Limb (tissue), 2 donors: ENCODE measurements at regions not wholly inside any gene's neighbourhood (a gene's known extent, or its start where the extent isn't known, plus 50 kb on each side); places are given as distances from the start of the nearest gene placed in this dataset.

Experiments used
- DNase-seq, 2 donors: peaks; one replicate each; pipeline ENCODE4 v3.0.0-alpha.2; 2016; ENCODE audit errors: extremely low spot score in 2 of 2

DNA sequence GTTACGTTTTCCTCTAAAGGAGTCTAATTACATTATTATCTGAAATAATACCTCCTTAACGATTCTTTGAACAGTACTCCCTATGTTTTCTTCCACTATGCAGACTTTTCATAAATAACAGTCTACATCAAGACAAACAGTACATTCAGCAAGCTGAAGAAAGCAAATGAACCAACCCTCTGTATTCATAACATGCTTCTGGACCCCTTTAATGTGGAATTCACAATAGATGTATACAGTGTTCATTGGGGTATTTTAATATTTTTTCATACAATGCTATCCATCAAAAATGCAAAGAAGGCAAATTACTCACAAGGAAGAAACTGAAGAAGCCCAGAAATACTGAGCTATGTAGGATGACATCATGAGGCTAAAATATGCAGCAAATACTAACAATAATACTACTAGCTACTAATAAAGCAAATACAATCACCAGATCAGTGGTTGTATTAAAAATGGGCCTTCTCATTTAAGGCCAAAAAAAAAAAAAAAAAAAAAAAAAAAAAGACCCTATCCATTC, 408.6 kb downstream of the MTX2 start:
- DNase-seq: no peak

DNA sequence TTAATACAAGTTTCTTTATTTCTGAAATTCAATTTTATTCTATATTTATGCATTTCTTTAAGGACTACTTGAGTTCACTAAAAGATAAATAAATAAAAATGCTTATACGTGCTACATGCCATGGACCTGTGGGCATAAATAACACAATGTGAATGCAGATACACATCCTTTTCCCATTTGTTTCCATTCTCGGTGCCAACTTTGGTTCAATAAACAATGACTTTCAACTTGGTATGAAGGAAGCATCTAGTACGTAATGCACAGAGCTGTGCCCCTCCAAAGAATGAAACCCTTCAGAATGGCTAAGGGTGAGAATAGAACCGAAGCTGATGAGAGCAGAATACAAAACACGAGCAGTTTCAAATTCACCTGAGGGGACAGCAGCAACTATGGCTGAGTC, 409.3 kb downstream of the MTX2 start:
- DNase-seq: no peak

DNA sequence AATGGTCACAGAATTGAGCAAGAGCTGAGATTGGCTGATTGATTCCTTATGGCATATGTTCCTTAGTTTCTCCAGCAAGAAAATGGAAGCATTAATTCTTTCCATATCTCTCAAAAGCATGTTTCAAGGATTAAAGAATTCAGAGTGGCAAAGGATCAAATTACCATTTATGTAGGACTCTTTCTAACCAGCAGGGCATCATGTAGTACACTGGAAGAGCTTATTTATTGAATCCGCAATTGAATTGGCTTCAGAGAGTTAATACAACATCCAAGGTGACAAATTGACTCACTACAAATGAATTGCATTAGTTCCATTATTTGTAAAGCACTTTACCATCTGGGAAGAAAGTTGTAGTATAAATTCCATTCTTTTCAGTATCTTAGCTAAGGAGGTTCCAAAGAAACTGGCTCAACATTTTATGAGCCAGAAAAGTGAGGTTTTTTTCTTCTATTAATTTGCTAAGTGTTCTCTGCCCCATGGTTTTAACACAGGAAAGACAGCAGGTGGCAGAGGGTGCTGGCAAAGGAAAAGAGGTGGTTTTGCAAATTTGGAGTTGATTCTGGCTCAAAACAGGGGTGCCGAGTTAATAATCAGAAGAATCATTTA, 409.9 kb downstream of the MTX2 start:
- no peak for DNase-seq

DNA sequence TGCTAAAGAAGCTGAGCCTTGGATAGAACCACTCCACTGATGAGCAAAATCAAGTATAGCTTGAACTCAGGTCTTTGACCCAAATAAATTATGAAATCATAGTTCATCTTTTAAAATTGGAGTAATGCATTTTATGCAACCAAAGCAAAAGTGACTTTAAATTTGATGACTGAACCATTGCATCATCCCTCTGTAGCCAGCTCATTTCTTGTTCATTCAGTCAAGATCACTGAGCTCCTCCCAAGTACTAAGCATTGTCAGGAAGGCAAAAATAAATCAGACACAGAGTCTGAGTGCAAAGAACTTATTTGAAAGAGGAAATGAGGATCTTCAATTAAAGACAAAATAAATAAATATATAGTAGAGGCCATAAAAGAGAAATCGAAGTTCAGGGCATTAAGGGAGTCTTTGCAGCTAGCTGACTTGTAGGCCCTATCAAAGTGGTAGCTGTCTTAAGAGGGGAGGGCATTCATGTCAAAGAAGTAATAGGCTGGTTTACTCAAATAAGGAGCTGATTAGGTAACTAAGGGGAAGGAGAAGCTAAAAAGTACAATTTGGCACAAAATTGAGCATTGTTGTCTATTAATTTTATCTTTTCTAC, 411.8 kb downstream of the MTX2 start:
- no peak for DNase-seq

DNA sequence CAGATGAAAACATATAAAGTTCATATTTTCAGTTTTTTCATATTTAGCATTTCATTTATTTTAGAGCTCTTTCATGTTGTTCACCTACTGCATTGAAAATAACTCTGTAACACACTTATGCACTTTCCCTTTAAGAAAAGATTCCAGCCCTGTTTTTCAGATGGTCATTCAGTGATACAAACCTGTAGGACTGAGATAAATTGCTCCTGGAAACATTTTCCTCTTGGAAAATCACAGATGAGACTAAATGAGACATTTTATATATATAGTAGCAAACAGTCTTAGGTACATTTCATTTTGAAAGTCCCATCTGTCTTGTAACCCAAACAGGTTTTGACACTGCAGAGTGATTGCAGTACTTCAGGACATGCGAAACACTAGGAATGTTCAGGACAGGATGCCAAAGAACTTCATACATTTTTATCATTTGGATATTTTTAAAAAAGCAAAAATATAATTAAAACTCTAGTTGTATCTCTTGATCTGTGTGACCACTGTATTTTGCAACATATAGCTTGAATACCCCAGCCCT, 412.4 kb downstream of the MTX2 start:
- DNase-seq: no peak

DNA sequence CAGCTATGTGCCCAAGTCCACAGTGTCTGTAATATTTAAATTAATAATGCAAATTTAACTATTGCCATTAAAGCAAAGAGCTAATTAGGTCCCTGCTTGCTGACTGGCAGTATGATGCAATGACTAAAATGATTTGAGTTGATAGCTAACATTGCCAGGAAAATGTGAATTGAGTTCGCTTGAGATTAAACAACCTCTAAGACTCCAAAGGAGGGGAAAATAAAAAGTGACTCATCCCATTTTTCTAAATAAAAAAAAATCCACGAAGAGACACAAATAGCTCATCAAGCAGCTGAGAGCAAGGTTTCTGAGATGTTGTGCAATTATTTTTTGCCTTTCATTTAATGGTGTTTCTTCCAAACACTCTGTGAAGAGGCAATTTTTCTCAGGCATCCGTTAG, 413.0 kb downstream of the MTX2 start:
- DNase-seq: no peak

DNA sequence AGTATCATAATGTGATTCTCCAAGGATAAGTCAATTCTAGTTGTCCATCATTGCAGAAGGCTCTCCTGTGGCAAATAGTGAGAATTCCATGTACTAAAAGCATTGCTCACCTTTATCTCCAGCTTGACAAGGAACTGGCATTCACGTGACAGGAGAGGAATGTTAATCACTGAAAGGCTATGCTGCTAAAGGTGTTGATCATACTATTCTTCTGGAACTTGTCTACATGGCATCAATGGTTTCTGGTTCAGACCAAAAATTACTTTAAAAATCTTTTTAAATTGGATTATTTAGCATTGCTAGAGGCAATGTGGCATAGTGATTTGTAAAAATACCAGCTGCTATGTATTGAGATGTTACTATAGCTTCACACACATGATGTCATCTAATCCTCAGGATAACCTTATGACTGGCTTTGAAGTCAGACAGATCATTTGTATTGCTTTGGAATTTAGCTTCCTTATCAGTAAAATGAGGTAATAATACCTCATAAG, 414.4 kb downstream of the MTX2 start:
- no peak for DNase-seq

DNA sequence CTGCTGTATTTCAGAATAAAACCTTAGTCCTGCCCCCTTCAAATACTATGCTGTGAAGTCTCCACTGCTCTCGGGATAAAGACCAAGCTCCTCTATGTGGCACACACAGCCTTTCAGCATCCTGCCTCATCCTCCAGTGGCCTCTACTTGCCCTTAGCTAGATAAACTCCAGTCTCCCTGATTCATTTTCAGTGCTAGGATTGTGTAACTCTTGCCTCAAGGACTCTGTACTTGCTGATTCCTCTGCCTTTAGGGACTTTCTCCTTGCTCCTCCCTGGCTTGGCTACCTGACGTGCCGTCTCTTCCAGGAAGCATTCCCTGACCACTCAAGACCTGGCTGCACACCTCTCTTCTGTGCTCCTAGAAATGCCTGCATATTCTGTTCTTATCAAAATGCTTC, 416.7 kb downstream of the MTX2 start:
- no peak for DNase-seq

DNA sequence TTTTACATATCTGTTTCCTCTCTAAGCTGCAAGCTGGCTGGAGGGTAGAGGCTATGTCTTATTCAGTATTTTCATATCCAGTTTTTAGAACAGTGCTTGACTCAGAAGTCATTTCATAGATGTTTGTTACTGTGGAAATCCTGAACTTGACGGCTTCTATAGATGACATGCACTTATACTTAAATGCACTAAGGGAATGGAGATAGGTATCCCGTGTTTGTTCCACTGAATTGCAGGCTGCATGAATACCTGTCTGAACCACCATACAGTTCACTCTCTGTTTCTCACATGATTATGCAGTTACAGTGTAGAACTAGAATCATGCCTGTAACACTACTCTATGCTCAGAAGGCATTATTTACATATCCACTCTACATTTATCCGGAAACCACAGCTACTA, 417.1 kb downstream of the MTX2 start:
- no peak for DNase-seq

DNA sequence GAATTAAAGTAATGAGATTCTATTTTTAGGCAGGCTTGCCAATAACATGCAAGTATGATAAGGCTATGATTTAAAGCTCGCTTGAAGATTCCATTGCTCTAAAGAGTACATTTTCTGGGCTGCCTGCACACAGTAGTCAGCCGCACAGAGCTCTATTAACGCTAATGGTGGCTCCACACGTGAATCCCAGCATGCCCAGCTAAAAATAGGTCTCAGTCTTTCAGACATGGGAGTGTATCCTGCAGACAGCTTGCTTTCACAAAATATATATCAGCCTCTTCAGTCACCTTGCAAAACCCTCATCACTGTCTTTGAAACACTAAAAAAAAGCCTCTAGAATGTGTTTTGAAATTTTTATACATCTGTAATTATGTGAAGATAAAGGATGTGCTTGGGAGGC, 418.1 kb downstream of the MTX2 start:
- DNase-seq: no peak

DNA sequence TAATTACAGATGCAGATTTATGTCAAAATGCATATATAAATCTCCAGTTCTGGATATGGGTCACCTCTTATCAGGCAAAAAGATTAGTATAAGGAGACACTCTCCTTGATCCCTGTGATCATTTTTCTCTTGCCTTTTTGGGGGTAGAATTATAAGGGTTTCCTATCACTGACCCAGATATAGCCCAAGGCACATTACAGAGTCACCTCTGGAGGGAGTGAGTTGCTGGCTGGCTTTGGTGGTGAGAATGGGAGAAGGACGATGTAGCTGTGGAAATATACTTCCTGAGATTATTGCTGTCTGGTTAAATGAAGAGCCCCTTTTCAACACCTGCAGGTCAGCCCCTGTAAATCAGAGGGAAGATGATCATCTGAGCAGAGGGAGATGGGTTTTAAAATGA, 418.7 kb downstream of the MTX2 start:
- DNase-seq: no peak

DNA sequence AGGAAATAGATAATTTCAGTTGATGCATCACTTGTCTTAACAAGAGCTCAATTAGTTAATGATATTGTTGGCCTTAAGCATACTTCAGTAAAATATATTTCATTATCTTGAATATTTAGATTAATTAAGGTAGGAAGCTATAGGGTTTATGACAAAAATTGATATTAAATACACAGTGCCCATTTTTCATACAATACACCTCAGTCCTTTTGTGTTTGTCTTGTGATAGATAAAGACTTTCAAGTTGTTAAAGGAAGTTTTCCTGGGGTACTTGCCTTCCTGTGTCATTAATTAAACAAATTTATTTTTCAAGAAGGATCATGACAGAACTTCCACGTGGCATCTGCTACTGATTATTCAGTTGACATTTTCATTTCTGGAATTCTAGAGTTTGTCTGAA, 420.5 kb downstream of the MTX2 start:
- DNase-seq: no peak

DNA sequence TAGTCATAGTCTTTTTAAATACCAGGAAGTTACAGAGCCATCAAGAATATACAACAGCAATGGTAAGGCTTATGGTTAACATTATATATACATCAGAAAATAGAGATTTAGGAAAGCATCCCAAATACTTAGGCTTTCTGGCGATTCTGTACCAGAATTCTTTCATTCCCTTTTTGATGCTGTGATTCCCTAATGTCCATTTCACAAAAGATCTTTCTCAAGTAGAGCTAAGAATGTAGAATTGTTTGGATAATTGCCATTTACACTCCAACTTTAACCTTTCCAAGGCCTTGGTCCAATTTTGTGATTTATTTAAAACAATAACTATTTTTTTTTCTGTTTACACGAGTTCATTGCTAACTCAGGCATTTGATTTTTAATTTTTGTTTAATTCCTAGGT, 422.2 kb downstream of the MTX2 start:
- peak in 1 of 2 donors; percentile 40 for DNase-seq

DNA sequence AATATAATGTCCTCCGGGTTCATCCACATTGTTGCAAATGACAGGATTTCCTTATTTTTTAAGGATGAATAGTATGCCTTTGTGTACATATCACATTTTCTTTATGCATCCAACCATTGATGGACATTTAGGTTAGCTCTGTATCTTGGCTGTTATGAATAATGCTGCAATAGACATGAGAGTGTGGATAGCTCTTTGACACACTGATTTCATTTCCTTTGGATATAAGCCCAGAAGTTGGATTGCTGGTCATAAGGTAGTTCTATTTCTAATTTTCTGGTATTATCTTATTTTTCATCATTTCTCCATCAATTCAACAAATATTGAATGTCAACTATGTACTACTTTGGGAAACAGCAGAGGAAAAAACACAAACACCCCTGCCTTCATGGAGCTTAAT, 423.3 kb downstream of the MTX2 start:
- no peak for DNase-seq

DNA sequence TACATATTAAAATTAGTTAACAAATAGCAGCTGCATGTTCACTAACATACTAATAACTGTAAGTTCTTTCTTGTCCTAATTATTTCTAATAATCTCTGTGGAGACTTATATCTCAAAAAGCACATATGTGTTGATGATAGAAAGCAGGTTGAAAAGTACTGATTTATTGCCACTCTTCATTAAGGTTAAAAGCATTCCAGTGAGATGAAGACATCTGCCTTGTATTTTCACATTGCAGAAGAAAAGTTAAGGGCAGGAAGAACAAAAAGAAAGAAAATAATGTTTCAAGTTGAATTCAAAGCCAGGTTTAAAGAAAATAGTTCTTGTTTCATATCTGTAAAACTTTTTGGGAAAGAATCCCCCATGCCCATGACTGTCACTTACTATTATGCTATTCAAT, 429.9 kb downstream of the MTX2 start:
- DNase-seq: no peak

DNA sequence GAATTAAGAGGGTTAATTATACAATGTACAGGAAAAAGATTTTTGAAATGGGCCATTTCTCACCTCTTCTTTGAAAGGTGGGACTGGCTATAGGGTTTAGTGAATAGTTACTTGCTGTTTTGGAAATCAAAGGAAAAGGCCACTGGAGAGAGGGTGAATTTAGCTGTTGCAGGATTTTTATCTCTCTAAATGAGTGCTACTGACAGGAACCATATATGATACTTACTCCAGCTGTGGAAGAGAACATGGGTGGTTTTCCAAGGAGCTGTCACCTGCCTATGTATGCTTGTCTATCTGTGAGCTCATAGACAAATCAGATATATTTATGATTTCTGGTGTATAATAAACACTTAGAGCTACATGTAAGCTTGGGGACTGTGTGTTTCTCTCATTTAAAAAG, 430.4 kb downstream of the MTX2 start:
- no peak for DNase-seq

DNA sequence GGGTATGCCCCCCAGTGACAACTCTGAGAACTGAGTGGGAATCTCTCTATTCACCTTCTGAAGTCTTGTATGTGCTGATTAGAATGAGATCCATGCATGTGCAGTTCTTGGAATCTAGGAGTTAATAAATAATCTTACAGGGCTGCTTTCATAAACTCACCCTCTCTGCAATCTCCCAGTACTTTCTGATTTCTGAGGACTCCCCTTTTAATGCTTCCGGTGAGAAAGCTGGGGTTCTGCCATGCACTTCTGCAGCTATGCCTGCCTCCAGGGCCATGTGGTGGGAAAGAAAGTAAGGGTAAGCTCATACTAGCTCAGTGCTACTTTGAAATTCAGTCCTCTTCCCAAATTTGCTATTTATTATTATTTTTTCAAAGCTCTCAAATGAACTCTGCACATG, 432.9 kb downstream of the MTX2 start:
- no peak for DNase-seq

DNA sequence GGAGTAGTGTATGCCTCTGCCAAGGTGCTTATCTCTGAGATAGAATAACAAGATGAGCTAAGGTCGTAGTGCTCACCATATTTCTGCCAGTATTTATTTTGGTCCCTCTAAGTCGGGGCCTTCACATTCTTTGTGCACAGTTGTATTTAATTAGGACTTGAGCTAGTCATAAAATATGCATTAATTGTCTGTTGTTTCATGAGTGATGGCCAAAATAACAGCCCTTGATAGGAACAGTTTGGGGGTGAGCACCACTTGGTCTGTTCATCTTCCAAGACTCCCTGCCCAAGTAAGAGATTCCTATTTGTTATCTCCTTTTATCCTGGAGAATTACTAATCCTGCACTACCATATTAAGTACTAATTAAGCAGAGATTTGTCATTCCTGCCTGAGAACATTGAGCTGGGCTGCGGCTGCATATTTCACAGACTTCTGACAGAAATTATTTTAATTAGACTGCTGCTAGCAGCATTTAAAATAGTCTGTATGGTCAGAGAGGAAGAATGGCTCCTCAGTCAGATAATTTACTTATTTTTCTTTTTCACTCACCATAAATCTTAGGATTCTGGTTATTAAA, 435.1 kb downstream of the MTX2 start:
- DNase-seq: no peak

DNA sequence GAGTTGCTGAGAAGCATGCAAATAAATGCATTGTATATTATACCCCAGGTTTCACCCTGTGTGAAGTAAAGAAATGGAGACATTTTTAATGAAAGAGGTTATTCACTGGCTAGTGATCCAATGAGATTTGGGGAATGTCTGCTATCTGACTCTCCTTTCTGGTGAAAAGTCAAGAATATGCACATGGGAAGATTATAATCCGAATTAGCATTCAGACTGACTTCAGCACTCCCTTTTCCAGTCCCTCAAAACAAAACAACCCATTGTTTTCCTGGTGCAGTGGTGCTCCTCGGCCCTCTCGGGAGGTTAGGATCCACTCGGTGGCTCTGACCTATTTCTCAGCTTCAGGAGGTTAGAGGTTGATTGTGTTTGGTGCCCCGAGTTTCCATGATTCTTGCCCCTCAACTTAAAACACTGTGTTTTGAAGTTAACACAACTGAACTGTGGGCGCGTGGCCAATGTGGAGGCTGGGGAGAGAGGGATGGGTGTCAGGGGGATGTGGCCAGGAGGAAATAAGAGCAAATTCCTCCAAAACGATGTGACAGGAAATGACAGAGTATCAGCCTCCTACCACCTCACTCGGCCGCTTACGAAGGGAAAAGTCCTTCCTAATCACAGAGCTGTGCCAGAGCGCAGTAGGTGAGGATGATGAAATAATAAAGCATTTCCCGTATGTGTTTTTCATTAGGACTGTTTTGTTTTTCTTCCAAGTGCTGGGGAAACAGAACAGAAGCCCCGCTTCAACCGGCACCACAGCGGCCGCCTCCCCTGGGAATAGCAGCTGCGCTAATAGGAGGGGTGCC, 440.1 kb downstream of the MTX2 start:
- peak; percentile 40 to 51 for DNase-seq

DNA sequence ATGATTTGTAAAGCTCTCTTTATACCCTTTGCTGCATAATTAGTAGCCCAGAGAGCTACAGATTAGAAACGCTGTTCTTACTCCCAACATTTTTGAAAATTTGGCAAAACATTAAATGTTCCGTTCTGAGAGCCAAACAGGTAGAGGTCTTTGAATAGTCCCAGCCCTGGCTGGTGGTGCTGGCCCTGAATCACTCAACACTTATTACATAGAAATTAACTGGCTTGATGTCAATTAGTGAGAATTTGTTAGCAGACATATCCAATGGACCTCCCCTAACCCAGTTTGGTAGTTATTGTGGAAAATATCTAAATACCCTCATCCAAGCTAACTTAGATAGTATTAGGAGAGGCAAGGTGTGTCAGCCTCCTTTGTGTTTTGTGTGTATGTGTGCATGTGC, 440.7 kb downstream of the MTX2 start:
- DNase-seq: no peak

DNA sequence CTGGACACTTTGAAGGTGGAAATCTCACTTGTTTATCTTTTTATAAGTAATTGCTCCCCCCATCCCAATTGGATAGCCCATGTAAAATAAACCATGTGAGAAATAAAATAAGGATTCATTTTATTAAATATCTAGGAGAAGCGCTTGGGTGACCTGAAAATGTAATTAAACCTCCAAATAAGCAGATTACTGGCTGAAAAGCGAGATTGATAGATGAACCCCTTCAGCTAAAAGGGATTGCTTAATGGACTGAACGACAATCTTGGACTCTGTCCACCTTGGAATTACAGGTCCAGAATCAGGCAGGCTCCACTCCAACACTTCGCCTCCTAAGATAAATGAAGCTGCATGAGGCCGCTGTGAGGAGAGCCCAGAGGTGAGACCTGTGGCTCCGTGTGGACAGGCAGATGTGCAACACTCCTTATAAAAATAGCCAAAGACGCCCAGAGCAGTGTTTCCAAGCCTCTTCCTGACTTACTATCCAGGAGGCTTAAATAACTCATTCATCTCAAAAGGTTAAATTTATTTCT, 441.5 kb downstream of the MTX2 start:
- DNase-seq: peak in 1 of 2 donors; percentile 32
